Activated CD4-positive, alpha-beta memory T cell treated with anti-CD3 and anti-CD28 coated beads for 36 hours (primary cell): ENCODE measurements at regions not wholly inside any gene's neighbourhood (a gene's known extent, or its start where the extent isn't known, plus 50 kb on each side); places are given as distances from the start of the nearest gene placed in this dataset.

Experiments
- CTCF ChIA-PET: fragments of 350-600 bp; sonication (Branson Sonifier 250); formaldehyde crosslinking; loops from one replicate; lab custom pipeline; 2021; ENCODE audit warnings: antibody characterized with exemption, inconsistent platforms; lab: Charles Lee
- POLR2A ChIA-PET: fragments of 350-600 bp; sonication (Branson Sonifier 250); formaldehyde crosslinking; loops from one replicate; lab custom pipeline; 2021; ENCODE audit warnings: antibody characterized with exemption; lab: Charles Lee
- DNase-seq: peaks from one replicate; pipeline ENCODE4 v3.0.0-alpha.2; 2020
- H3K27ac Mint-ChIP-seq: one replicate; pipeline ENCODE4 v1.8.0; 2021; ENCODE audit warnings: mixed read lengths
- H3K27me3 Mint-ChIP-seq: one replicate; pipeline ENCODE4 v1.8.0; 2021; ENCODE audit warnings: mixed read lengths
- H3K36me3 Mint-ChIP-seq: one replicate; pipeline ENCODE4 v1.8.0; 2021; ENCODE audit warnings: mixed read lengths
- H3K4me1 Mint-ChIP-seq: one replicate; pipeline ENCODE4 v1.8.0; 2021; ENCODE audit warnings: low read depth, mixed read lengths
- H3K4me3 Mint-ChIP-seq: one replicate; pipeline ENCODE4 v1.8.0; 2021; ENCODE audit warnings: mild to moderate bottlenecking, mixed read lengths
- H3K9me3 Mint-ChIP-seq: one replicate; pipeline ENCODE4 v1.8.0; 2021; ENCODE audit warnings: mixed read lengths
- intact Hi-C: fragments of 100-400 bp; cut with micrococcal nuclease; formaldehyde crosslinking; loops from one replicate; pipeline ENCODE4 v1.15.1; 2023

GRCh38 chr4:62328526-62328925 is 1128.4 kb downstream of the ADGRL3 start:
- ChIA-PET POLR2A (no interaction called here), CTCF (no interaction called here)
- Mint-ChIP-seq H3K9me3 (peaks cover 23% of the 10 kb centered on the region), H3K4me3 (no peak overlapping the region), H3K36me3 (no peaks in the 10 kb centered on the region), H3K27me3 (no peaks in the 10 kb centered on the region), H3K27ac (no peak overlapping the region), H3K4me1 (no peaks in the 10 kb centered on the region)
- intact Hi-C loops: no loop called here
- no peak for DNase-seq

- Mint-ChIP-seq H3K4me1 (no peaks in the 10 kb centered on the region), H3K27me3 (no peaks in the 10 kb centered on the region), H3K9me3 (peaks cover 16% of the 10 kb centered on the region), H3K4me3 (no peak overlapping the region), H3K27ac (no peak overlapping the region), H3K36me3 (no peaks in the 10 kb centered on the region)
- CTCF ChIA-PET: no interaction called here
- no peak for DNase-seq
- POLR2A ChIA-PET: no interaction called here
- intact Hi-C loops: no loop called here
Observed at GRCh38 chr4:62327612-62328297, 1127.6 kb downstream of the ADGRL3 start.

GRCh38 chr4:62324215-62324614 is 1124.1 kb downstream of the ADGRL3 start:
- Mint-ChIP-seq H3K9me3 (peaks cover 11% of the 10 kb centered on the region), H3K4me1 (no peaks in the 10 kb centered on the region), H3K4me3 (no peak overlapping the region), H3K27ac (no peak overlapping the region), H3K36me3 (no peaks in the 10 kb centered on the region), H3K27me3 (no peaks in the 10 kb centered on the region)
- ChIA-PET POLR2A (no interaction called here), CTCF (no interaction called here)
- intact Hi-C loops: no loop called here
- DNase-seq: no peak

GRCh38 chr4:62320612-62321011 is 1120.5 kb downstream of the ADGRL3 start:
- peaks cover 4% of the 10 kb centered on the region for H3K9me3 Mint-ChIP-seq
- intact Hi-C loops: no loop called here
- ChIA-PET CTCF (no interaction called here), POLR2A (no interaction called here)
- no peaks in the 10 kb centered on the region for H3K4me1 Mint-ChIP-seq
- no peaks in the 10 kb centered on the region for H3K36me3 Mint-ChIP-seq
- H3K27ac Mint-ChIP-seq: no peak overlapping the region
- no peak overlapping the region for H3K4me3 Mint-ChIP-seq
- DNase-seq: no peak
- no peaks in the 10 kb centered on the region for H3K27me3 Mint-ChIP-seq

- Mint-ChIP-seq H3K4me1 (no peaks in the 10 kb centered on the region), H3K27me3 (no peaks in the 10 kb centered on the region), H3K9me3 (peaks cover 24% of the 10 kb centered on the region), H3K4me3 (no peak overlapping the region), H3K36me3 (no peaks in the 10 kb centered on the region), H3K27ac (no peak overlapping the region)
- ChIA-PET POLR2A (no interaction called here), CTCF (no interaction called here)
- intact Hi-C loops: no loop called here
- no peak for DNase-seq
Observed at GRCh38 chr4:62302710-62303109, 1102.6 kb downstream of the ADGRL3 start.

- Mint-ChIP-seq H3K27me3 (no peaks in the 10 kb centered on the region), H3K4me1 (no peaks in the 10 kb centered on the region), H3K9me3 (peaks cover 22% of the 10 kb centered on the region), H3K27ac (no peak overlapping the region), H3K36me3 (no peaks in the 10 kb centered on the region), H3K4me3 (no peak overlapping the region)
- no peak for DNase-seq
- intact Hi-C loops: no loop called here
- CTCF ChIA-PET: no interaction called here
- POLR2A ChIA-PET: no interaction called here
Observed at GRCh38 chr4:62301500-62301899, 1101.4 kb downstream of the ADGRL3 start.

GRCh38 chr4:62293551-62293950 is 1093.4 kb downstream of the ADGRL3 start:
- Mint-ChIP-seq H3K9me3 (peaks cover 8% of the 10 kb centered on the region), H3K4me3 (no peak overlapping the region), H3K27me3 (no peaks in the 10 kb centered on the region), H3K4me1 (no peaks in the 10 kb centered on the region), H3K27ac (no peak overlapping the region), H3K36me3 (no peaks in the 10 kb centered on the region)
- no peak for DNase-seq
- intact Hi-C loops: no loop called here
- POLR2A ChIA-PET: no interaction called here
- CTCF ChIA-PET: no interaction called here

GRCh38 chr4:62292911-62293310 is 1092.8 kb downstream of the ADGRL3 start:
- Mint-ChIP-seq H3K36me3 (no peaks in the 10 kb centered on the region), H3K4me3 (no peak overlapping the region), H3K27me3 (no peaks in the 10 kb centered on the region), H3K4me1 (no peaks in the 10 kb centered on the region), H3K9me3 (peaks cover 8% of the 10 kb centered on the region), H3K27ac (no peak overlapping the region)
- no peak for DNase-seq
- ChIA-PET CTCF (no interaction called here), POLR2A (no interaction called here)
- intact Hi-C loops: no loop called here

GRCh38 chr4:62288808-62289541 is 1088.8 kb downstream of the ADGRL3 start:
- DNase-seq: no peak
- Mint-ChIP-seq H3K27me3 (no peaks in the 10 kb centered on the region), H3K9me3 (peaks cover 4% of the 10 kb centered on the region), H3K36me3 (no peaks in the 10 kb centered on the region), H3K4me3 (no peak overlapping the region), H3K27ac (no peak overlapping the region), H3K4me1 (no peaks in the 10 kb centered on the region)
- POLR2A ChIA-PET: no interaction called here
- intact Hi-C loops: no loop called here
- CTCF ChIA-PET: no interaction called here

GRCh38 chr4:62285026-62285425 is 1084.9 kb downstream of the ADGRL3 start:
- CTCF ChIA-PET: no interaction called here
- POLR2A ChIA-PET: no interaction called here
- Mint-ChIP-seq H3K36me3 (no peaks in the 10 kb centered on the region), H3K9me3 (peaks cover 4% of the 10 kb centered on the region), H3K4me3 (no peak overlapping the region), H3K4me1 (no peaks in the 10 kb centered on the region), H3K27ac (no peak overlapping the region), H3K27me3 (no peaks in the 10 kb centered on the region)
- intact Hi-C loops: no loop called here
- no peak for DNase-seq

- no peaks in the 10 kb centered on the region for H3K4me1 Mint-ChIP-seq
- no peak overlapping the region for H3K4me3 Mint-ChIP-seq
- no peak for DNase-seq
- H3K9me3 Mint-ChIP-seq: peaks cover 14% of the 10 kb centered on the region
- H3K27ac Mint-ChIP-seq: no peak overlapping the region
- intact Hi-C loops: no loop called here
- ChIA-PET POLR2A (no interaction called here), CTCF (no interaction called here)
- no peaks in the 10 kb centered on the region for H3K27me3 Mint-ChIP-seq
- H3K36me3 Mint-ChIP-seq: no peaks in the 10 kb centered on the region
Observed at GRCh38 chr4:62279689-62280088, 1079.6 kb downstream of the ADGRL3 start.

GRCh38 chr4:62275470-62275869 is 1075.3 kb downstream of the ADGRL3 start:
- H3K4me1 Mint-ChIP-seq: no peaks in the 10 kb centered on the region
- CTCF ChIA-PET: no interaction called here
- DNase-seq: no peak
- no peak overlapping the region for H3K4me3 Mint-ChIP-seq
- POLR2A ChIA-PET: no interaction called here
- H3K36me3 Mint-ChIP-seq: no peaks in the 10 kb centered on the region
- H3K9me3 Mint-ChIP-seq: peaks cover 17% of the 10 kb centered on the region
- intact Hi-C loops: no loop called here
- no peak overlapping the region for H3K27ac Mint-ChIP-seq
- no peaks in the 10 kb centered on the region for H3K27me3 Mint-ChIP-seq

- ChIA-PET CTCF (no interaction called here), POLR2A (no interaction called here)
- Mint-ChIP-seq H3K27me3 (no peaks in the 10 kb centered on the region), H3K36me3 (no peaks in the 10 kb centered on the region), H3K4me1 (no peaks in the 10 kb centered on the region), H3K4me3 (no peak overlapping the region), H3K27ac (no peak overlapping the region), H3K9me3 (peaks cover 17% of the 10 kb centered on the region)
- intact Hi-C loops: no loop called here
- no peak for DNase-seq
Observed at GRCh38 chr4:62274782-62275181, 1074.7 kb downstream of the ADGRL3 start.
